Skeletal muscle tissue (tissue), 3 donors: ENCODE measurements at regions not wholly inside any gene's neighbourhood (a gene's known extent, or its start where the extent isn't known, plus 50 kb on each side); places are given as distances from the start of the nearest gene placed in this dataset.

Experiments used
- H3K27ac ChIP-seq: one replicate; pipeline ENCODE4 v1.7.0; 2013; ENCODE audit warnings: mild to moderate bottlenecking, low read depth, low read length, inconsistent platforms
- H3K27me3 ChIP-seq, 3 donors: one replicate each; pipeline ENCODE4 v1.7.0; 2013; ENCODE audit warnings: low read length in 3 of 3; ENCODE audit not compliant: control insufficient read depth in 3 of 3, insufficient read depth in 3 of 3
- H3K36me3 ChIP-seq, 3 donors: one replicate each; pipeline ENCODE4 v1.7.0; 2013; ENCODE audit warnings: low read length in 3 of 3; ENCODE audit not compliant: control insufficient read depth in 3 of 3, insufficient read depth in 3 of 3
- H3K4me1 ChIP-seq, 3 donors: one replicate each; pipeline ENCODE4 v1.7.0; 2013; ENCODE audit warnings: low read length in 3 of 3, mild to moderate bottlenecking in 3 of 3; ENCODE audit not compliant: control insufficient read depth in 3 of 3, insufficient read depth in 3 of 3
- H3K4me3 ChIP-seq, 3 donors: one replicate each; pipeline ENCODE4 v1.7.0; 2013; ENCODE audit warnings: low read length in 3 of 3
- H3K9ac ChIP-seq, 3 donors: one replicate each; pipeline ENCODE4 v1.7.0; 2013; ENCODE audit warnings: low read length in 3 of 3, mild to moderate bottlenecking in 3 of 3, moderate library complexity in 2 of 3, low read depth in 1 of 3
- H3K9me3 ChIP-seq, 3 donors: one replicate each; pipeline ENCODE4 v1.7.0; 2013; ENCODE audit warnings: low read length in 3 of 3; ENCODE audit not compliant: control insufficient read depth in 3 of 3
- donor health status: Osteomylitis.

DNA sequence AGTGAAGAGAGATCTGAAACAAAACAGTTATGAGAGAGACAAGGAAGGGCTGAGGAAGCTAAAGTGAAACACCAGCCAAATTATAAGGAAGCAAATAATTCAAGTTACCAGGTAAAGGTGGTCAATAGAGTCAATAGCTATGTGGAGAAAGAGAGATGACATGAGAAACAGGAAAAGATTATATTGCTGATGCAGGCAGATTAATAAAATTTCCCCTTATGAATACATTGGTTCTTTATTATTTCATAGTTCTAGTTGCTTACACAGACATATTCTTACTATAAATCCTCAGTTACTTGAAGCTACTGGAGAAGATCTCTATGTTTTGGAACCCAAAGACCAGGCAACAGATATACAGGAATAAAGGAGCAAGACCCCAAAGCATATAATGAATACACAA lies 273.7 kb upstream of the CTSO start:
- Histone ChIP-seq H3K36me3 (no peaks in the 10 kb centered on the region), H3K27me3 (no peaks in the 10 kb centered on the region), H3K9ac (no peak overlapping the region), H3K27ac (no peak overlapping the region), H3K9me3 (no peaks in the 10 kb centered on the region), H3K4me1 (no peaks in the 10 kb centered on the region), H3K4me3 (no peak overlapping the region)

GRCh38 chr4:156223985-156224384 lies 270.3 kb upstream of the CTSO start:
- H3K36me3 ChIP-seq, result no peaks in the 10 kb centered on the region
- H3K4me1 ChIP-seq, result no peaks in the 10 kb centered on the region
- no peak overlapping the region for H3K4me3 ChIP-seq
- no peaks in the 10 kb centered on the region for H3K9me3 ChIP-seq
- H3K27ac ChIP-seq, result no peak overlapping the region
- no peak overlapping the region for H3K9ac ChIP-seq
- no peaks in the 10 kb centered on the region for H3K27me3 ChIP-seq

- H3K9me3 ChIP-seq, result no peaks in the 10 kb centered on the region
- H3K4me1 ChIP-seq, result no peaks in the 10 kb centered on the region
- H3K36me3 ChIP-seq, result no peaks in the 10 kb centered on the region
- no peak overlapping the region for H3K4me3 ChIP-seq
- no peak overlapping the region for H3K9ac ChIP-seq
- H3K27ac ChIP-seq, result no peak overlapping the region
- no peaks in the 10 kb centered on the region for H3K27me3 ChIP-seq
Observed at GRCh38 chr4:156217236-156217635, 263.6 kb upstream of the CTSO start.

- no peaks in the 10 kb centered on the region for H3K36me3 ChIP-seq
- H3K9ac ChIP-seq, result no peak overlapping the region
- H3K4me1 ChIP-seq, result no peaks in the 10 kb centered on the region
- no peak overlapping the region for H3K4me3 ChIP-seq
- H3K27me3 ChIP-seq, result no peaks in the 10 kb centered on the region
- no peaks in the 10 kb centered on the region for H3K9me3 ChIP-seq
- H3K27ac ChIP-seq, result no peak overlapping the region
Observed at GRCh38 chr4:156201050-156201449, 247.4 kb upstream of the CTSO start.

DNA sequence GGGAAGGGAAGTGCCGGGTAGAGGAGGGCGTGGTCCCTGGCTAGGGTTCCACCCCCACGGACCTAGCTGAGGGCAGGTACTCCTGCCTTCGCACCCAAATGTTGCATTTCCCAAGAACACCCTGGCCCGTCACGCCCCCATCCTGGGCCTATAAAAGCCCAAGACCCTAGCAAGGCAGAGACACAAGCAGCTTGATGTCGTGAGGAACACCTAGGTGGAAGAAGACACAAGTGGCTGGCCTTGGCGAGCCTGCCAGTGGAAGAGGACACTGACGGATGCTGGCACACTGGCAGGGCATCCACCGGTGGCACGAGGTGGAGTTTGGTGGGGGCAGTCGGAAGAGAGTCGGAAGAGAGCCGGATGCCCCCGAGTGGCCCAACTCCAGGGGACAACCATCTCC lies 244.8 kb upstream of the CTSO start:
- H3K9me3 ChIP-seq, result no peaks in the 10 kb centered on the region
- no peaks in the 10 kb centered on the region for H3K27me3 ChIP-seq
- H3K9ac ChIP-seq, result no peak overlapping the region
- H3K4me1 ChIP-seq, result peaks cover 0 to 3% (median 0%) of the 10 kb centered on the region in 3 donors
- no peaks in the 10 kb centered on the region for H3K36me3 ChIP-seq
- H3K4me3 ChIP-seq, result no peak overlapping the region
- H3K27ac ChIP-seq, result no peak overlapping the region

- H3K36me3 ChIP-seq, result no peaks in the 10 kb centered on the region
- no peaks in the 10 kb centered on the region for H3K9me3 ChIP-seq
- H3K4me1 ChIP-seq, result peaks cover 0 to 3% (median 0%) of the 10 kb centered on the region in 3 donors
- H3K27me3 ChIP-seq, result no peaks in the 10 kb centered on the region
- no peak overlapping the region for H3K4me3 ChIP-seq
- no peak overlapping the region for H3K27ac ChIP-seq
- H3K9ac ChIP-seq, result no peak overlapping the region
Observed at GRCh38 chr4:156197216-156197615, 243.6 kb upstream of the CTSO start.

DNA sequence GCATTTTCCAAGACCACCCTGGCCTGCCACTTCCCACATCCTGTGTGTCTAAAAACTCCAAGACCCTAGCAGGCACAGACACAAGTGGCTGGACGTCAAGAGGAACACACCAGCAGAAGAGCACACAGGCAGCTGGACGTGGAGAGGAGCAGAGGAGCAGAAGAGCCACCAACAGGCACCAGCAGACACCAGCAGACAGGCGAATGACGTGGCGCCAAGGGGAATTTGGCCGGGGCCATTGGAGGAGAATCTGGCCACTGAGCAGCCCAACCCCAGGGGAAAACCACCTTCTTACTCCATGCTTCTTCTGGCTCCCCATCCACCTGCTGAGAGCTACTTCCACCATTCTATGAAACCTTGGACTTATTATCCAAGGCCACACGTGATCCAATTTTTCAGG lies 243.1 kb upstream of the CTSO start:
- Histone ChIP-seq H3K9ac (no peak overlapping the region), H3K27me3 (no peaks in the 10 kb centered on the region), H3K9me3 (no peaks in the 10 kb centered on the region), H3K36me3 (no peaks in the 10 kb centered on the region), H3K27ac (no peak overlapping the region), H3K4me1 (peaks cover 0 to 3% (median 0%) of the 10 kb centered on the region in 3 donors), H3K4me3 (no peak overlapping the region)

DNA sequence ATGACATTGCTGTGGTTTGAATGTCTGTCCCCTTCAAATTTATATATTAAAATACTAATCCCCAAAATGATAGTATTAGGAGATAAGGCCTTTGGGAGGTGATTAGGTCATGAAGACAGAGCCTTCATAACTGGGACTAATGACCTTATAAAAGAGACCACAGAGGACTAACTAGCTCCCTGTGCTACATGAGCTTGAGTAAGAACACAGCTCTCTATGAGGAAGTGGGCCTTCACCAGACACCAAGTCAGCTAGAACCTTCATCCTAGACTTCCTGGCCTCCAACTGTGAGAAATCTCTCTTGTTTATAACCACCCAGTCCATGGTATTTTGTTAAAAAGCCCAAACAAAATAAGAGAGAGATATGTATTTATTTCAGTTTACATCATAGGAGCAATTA lies 242.2 kb upstream of the CTSO start:
- H3K27ac ChIP-seq, result no peak overlapping the region
- no peaks in the 10 kb centered on the region for H3K27me3 ChIP-seq

GRCh38 chr4:156194896-156195295 lies 241.2 kb upstream of the CTSO start:
- Histone ChIP-seq H3K4me1 (peaks cover 0 to 3% (median 0%) of the 10 kb centered on the region in 3 donors), H3K9me3 (no peaks in the 10 kb centered on the region), H3K9ac (no peak overlapping the region), H3K36me3 (no peaks in the 10 kb centered on the region), H3K27me3 (no peaks in the 10 kb centered on the region), H3K27ac (no peak overlapping the region), H3K4me3 (no peak overlapping the region)

More for the DNA sequence above, 242.2 kb upstream of the CTSO start:
- Histone ChIP-seq H3K9me3 (no peaks in the 10 kb centered on the region), H3K9ac (no peak overlapping the region), H3K4me3 (no peak overlapping the region), H3K36me3 (no peaks in the 10 kb centered on the region), H3K4me1 (peaks cover 0 to 3% (median 0%) of the 10 kb centered on the region in 3 donors)

DNA sequence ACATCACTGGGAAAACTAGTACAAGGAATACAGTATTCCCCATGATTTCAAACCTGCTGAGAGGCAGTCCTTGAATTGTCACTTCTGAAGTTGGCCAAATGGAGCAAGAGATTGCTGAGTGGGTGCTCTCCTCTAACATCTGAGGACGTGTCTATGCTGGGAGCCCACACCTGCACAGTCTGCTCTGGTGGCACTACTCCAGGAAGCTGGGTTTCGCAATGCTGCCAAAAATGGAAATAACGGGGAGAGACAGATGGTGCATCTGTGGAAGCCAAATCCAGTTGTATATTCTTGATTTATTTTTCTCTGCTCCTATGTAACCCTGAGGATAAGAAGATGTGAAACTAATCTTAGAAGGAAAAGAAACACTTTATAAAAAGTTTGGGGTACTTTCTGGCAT lies 240.1 kb upstream of the CTSO start:
- Histone ChIP-seq H3K4me3 (no peak overlapping the region), H3K36me3 (no peaks in the 10 kb centered on the region), H3K9ac (no peak overlapping the region), H3K27me3 (no peaks in the 10 kb centered on the region), H3K4me1 (peaks cover 0 to 3% (median 0%) of the 10 kb centered on the region in 3 donors), H3K27ac (no peak overlapping the region), H3K9me3 (no peaks in the 10 kb centered on the region)

GRCh38 chr4:156193106-156193505 lies 239.4 kb upstream of the CTSO start:
- H3K27ac ChIP-seq, result no peak overlapping the region
- no peaks in the 10 kb centered on the region for H3K36me3 ChIP-seq
- no peaks in the 10 kb centered on the region for H3K9me3 ChIP-seq
- H3K9ac ChIP-seq, result no peak overlapping the region
- H3K27me3 ChIP-seq, result no peaks in the 10 kb centered on the region
- H3K4me3 ChIP-seq, result no peak overlapping the region
- H3K4me1 ChIP-seq, result peaks cover 0 to 3% (median 0%) of the 10 kb centered on the region in 3 donors
